Muscle of leg (tissue), 3 donors: ENCODE measurements at regions not wholly inside any gene's neighbourhood (a gene's known extent, or its start where the extent isn't known, plus 50 kb on each side); places are given as distances from the start of the nearest gene placed in this dataset.

Experiments
- DNase-seq: peaks from one replicate; pipeline ENCODE4 v3.0.0; 2013
- H3K27ac ChIP-seq: one replicate; pipeline ENCODE4 v1.5.1; 2013; ENCODE audit warnings: mild to moderate bottlenecking, low read length, control low read depth
- H3K27me3 ChIP-seq: one replicate; pipeline ENCODE4 v1.6.1; 2013; ENCODE audit warnings: low read length; ENCODE audit not compliant: control insufficient read depth, insufficient read depth
- H3K36me3 ChIP-seq: one replicate; pipeline ENCODE4 v1.6.1; 2013; ENCODE audit warnings: low read length; ENCODE audit not compliant: control insufficient read depth, insufficient read depth
- H3K4me1 ChIP-seq: one replicate; pipeline ENCODE4 v1.6.1; 2013; ENCODE audit warnings: low read length; ENCODE audit not compliant: control insufficient read depth, insufficient read depth
- H3K4me3 ChIP-seq: one replicate; pipeline ENCODE4 v1.5.1; 2013; ENCODE audit warnings: low read length, control low read depth
- H3K9me3 ChIP-seq: replicated peaks from 2 replicates; pipeline ENCODE4 v1.6.1; 2013; ENCODE audit warnings: low read depth, low read length; ENCODE audit not compliant: control insufficient read depth
- WGBS: methylation state at CpG from one replicate; pipeline ENCODE4 v1.1.5; 2013; ENCODE audit warnings: missing lambda C conversion rate; ENCODE audit not compliant: insufficient coverage; 5-methylcytosine and 5-hydroxymethylcytosine counted together

DNA sequence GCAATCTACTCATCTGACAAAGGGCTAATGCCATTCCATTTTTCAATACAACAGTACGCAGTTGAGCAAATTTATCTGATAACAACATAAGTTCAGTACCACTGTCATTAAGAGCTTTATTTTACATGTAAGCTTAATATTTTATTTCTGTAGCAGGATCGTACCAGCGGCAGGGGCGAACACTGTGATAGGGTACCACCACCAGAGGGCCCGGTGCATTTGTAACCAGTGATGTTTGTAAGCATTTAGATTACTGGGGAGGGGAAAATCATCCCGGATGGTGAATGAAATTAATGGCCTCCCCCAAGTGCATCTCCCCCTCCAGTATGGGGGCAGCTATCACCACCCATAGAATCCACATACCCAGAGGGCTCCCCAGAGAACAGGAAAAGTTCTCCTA lies 179.0 kb downstream of the ADGRA3 start:
- Histone ChIP-seq H3K36me3 (no peaks in the 10 kb centered on the region), H3K4me3 (no peak overlapping the region), H3K4me1 (no peaks in the 10 kb centered on the region), H3K27me3 (no peaks in the 10 kb centered on the region), H3K27ac (no peak overlapping the region), H3K9me3 (no peaks in the 10 kb centered on the region)
- WGBS, result no CpG with 5 or more reads among the region's 6 CpGs
- DNase-seq, result no peak

DNA sequence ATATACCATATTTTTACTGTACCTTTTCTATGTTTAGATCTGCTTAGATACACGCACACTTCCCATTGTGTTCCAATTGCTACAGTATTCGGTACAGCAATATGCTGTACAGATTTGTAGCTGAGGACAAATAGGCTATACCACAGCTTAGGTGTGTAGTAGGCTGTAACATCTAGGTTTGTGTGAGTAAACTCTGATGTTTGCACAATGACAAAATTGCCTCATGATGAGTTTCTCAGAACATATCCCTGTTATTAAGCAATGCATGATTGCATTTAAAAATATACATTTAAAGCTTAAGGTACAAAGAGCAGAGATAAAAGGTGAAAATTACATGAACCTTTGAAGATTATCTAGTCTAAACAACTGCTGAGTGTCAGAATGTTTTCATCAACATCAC lies 181.7 kb downstream of the ADGRA3 start:
- peaks cover 4% of the 10 kb centered on the region for H3K36me3 ChIP-seq
- H3K4me1 ChIP-seq, result no peaks in the 10 kb centered on the region
- H3K27me3 ChIP-seq, result no peaks in the 10 kb centered on the region
- no peak overlapping the region for H3K4me3 ChIP-seq
- DNase-seq, result no peak
- H3K9me3 ChIP-seq, result peaks cover 2% of the 10 kb centered on the region
- no peak overlapping the region for H3K27ac ChIP-seq
- 80% methylated on average over 1 of the region's 2 CpGs for WGBS

DNA sequence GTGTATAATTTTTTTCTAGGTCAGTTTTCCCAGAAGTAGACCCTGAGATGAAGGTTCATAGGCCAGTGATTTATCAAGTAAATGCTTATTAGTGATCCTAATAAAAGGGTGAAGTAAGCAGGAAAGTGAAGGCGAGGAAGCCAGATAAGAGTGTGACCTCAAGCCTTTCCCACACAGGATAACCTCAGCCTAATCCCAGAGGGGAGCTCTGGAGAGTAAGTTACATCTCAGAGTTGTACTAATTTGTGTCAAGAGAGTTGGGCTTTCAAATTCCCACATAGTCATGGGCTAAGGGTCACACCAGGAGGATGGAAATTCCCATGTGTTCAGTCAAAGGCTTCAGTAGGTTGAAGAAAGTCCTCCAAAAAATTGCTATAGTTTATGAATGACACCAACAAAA lies 191.4 kb downstream of the ADGRA3 start:
- H3K27ac ChIP-seq, result no peak overlapping the region
- no peak for DNase-seq
- H3K9me3 ChIP-seq, result peaks cover under 1% of the 10 kb centered on the region
- H3K27me3 ChIP-seq, result no peaks in the 10 kb centered on the region
- H3K4me3 ChIP-seq, result no peak overlapping the region
- H3K36me3 ChIP-seq, result peaks cover 3% of the 10 kb centered on the region
- H3K4me1 ChIP-seq, result no peaks in the 10 kb centered on the region
- no CpG with 5 or more reads among the region's 1 CpG for WGBS

DNA sequence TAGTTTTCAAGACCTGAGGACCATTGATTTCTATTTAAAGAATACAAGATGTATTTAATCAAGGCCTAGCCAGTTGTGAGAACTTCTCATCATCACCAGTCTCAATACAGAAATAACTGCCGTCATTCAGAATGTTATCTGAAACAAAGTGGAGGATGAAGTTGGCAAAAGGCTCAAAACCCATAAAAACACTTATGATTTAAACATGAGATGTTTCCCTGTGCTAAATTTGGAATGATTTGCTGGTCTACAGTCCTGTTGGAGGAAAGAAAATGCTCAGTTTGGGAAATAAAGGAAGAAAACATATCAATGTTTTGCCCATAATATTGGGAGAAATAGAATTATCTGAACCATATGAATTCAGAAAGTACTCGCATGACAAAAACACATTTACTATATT lies 192.2 kb downstream of the ADGRA3 start:
- Histone ChIP-seq H3K4me3 (no peak overlapping the region), H3K9me3 (no peaks in the 10 kb centered on the region), H3K27me3 (no peaks in the 10 kb centered on the region), H3K27ac (no peak overlapping the region), H3K36me3 (no peaks in the 10 kb centered on the region), H3K4me1 (no peaks in the 10 kb centered on the region)
- WGBS, result no CpG with 5 or more reads among the region's 2 CpGs
- peak; percentile 12 for DNase-seq

DNA sequence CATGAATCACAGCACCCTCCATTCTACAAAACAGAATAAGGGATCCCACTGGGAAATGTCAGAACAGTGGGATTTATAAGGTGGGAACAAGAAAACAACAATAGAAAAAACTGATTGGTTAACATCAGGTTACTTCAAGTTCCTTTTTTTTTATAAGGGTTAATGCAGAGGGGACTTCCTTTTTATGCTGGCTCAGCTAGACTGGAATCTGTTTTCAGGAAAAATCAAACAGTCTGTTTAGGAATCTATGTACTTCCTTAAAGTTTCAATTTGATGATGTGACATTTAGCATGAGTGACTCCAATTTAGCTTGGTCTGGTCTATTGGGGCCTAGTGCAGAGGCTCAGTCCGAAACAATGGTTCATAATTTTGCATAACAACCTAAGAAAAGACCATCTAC lies 192.9 kb downstream of the ADGRA3 start:
- no peaks in the 10 kb centered on the region for H3K36me3 ChIP-seq
- WGBS, result no CpG with 5 or more reads among the region's 1 CpG
- H3K27ac ChIP-seq, result no peak overlapping the region
- no peaks in the 10 kb centered on the region for H3K9me3 ChIP-seq
- H3K4me3 ChIP-seq, result no peak overlapping the region
- DNase-seq, result no peak
- H3K4me1 ChIP-seq, result no peaks in the 10 kb centered on the region
- H3K27me3 ChIP-seq, result no peaks in the 10 kb centered on the region

- no CpG with 5 or more reads among the region's 2 CpGs for WGBS
These were observed 200.2 kb downstream of the ADGRA3 start for GRCh38 chr4:22315628-22316027.

GRCh38 chr4:22313976-22314375 lies 201.9 kb downstream of the ADGRA3 start:
- H3K4me3 ChIP-seq, result no peak overlapping the region
- no peaks in the 10 kb centered on the region for H3K9me3 ChIP-seq
- no peaks in the 10 kb centered on the region for H3K27me3 ChIP-seq
- DNase-seq, result no peak
- no peaks in the 10 kb centered on the region for H3K36me3 ChIP-seq
- H3K27ac ChIP-seq, result no peak overlapping the region
- H3K4me1 ChIP-seq, result no peaks in the 10 kb centered on the region

More at GRCh38 chr4:22315628-22316027, 200.2 kb downstream of the ADGRA3 start:
- Histone ChIP-seq H3K4me3 (no peak overlapping the region), H3K4me1 (no peaks in the 10 kb centered on the region), H3K9me3 (no peaks in the 10 kb centered on the region), H3K27me3 (no peaks in the 10 kb centered on the region), H3K36me3 (no peaks in the 10 kb centered on the region), H3K27ac (no peak overlapping the region)
- no peak for DNase-seq

GRCh38 chr4:22312113-22312512 lies 203.8 kb downstream of the ADGRA3 start:
- no peak for DNase-seq
- no peak overlapping the region for H3K4me3 ChIP-seq
- no peaks in the 10 kb centered on the region for H3K9me3 ChIP-seq
- no peak overlapping the region for H3K27ac ChIP-seq
- no peaks in the 10 kb centered on the region for H3K27me3 ChIP-seq
- WGBS, result no CpG with 5 or more reads among the region's 4 CpGs
- no peaks in the 10 kb centered on the region for H3K4me1 ChIP-seq
- no peaks in the 10 kb centered on the region for H3K36me3 ChIP-seq

DNA sequence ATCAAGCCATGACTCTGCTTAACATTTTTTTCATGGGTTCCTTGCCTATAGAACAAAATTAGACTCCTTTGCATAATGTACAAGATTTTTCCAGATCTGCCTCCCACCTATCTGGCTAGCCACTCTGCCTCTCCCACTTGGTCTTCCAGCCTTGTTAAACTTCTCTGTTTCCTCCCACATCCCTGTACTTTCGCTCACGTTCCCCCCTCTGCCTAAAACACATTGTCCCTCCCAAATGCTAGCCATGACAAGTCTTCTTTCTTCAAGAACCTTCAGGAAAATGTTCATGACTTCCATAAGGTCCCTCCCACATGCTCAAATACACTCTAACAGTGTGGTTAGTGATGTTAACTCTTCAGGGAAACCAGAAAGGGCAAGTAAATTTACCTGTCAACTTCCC lies 214.6 kb downstream of the ADGRA3 start:
- peaks cover 12% of the 10 kb centered on the region for H3K9me3 ChIP-seq
- no peaks in the 10 kb centered on the region for H3K4me1 ChIP-seq
- no peak overlapping the region for H3K27ac ChIP-seq
- DNase-seq, result no peak
- H3K4me3 ChIP-seq, result no peak overlapping the region
- H3K36me3 ChIP-seq, result no peaks in the 10 kb centered on the region
- H3K27me3 ChIP-seq, result no peaks in the 10 kb centered on the region
- no CpG with 5 or more reads among the region's 2 CpGs for WGBS

DNA sequence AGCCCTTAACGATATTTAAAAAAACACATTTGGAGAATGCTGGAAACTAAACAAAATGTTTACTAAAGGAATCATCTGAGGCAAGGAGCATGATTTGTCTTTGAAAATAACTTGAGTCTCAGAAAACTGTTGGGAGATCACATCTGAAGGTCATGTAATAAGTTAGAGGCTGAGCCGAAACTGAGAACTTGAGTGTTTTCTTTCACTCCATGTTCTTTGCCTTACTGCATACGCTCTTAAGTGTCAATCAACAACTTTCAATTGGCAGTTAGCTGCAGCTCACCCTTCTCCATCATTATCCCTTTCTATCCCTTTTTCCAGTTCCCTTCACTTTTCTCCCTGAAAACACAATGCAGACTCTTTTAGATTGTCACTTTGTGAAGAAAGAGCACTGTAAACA lies 216.2 kb downstream of the ADGRA3 start:
- Histone ChIP-seq H3K27me3 (no peaks in the 10 kb centered on the region), H3K4me1 (no peaks in the 10 kb centered on the region), H3K27ac (no peak overlapping the region), H3K36me3 (no peaks in the 10 kb centered on the region), H3K9me3 (peaks cover 7% of the 10 kb centered on the region), H3K4me3 (no peak overlapping the region)
- no peak for DNase-seq
- WGBS, result 83% methylated on average over 3 of the region's 3 CpGs

DNA sequence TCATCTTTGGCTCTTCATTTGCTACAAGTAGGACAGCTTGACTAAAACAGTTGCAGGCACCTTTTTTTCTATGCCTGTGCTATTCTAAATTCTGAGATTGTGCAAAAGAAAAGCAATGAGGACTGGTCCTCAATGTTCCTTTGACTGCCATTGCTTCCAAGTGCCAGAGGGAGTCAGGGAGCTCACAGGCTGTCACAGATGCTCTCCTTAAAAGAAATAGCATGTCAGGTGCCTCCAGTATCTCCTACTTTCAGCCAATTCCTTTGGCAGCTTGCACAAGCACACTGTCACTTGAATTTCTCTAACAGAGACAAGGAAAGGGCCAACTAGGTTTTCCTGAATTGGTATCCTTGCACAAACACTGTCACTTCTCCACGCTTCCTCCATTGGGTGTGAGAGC lies 228.2 kb downstream of the ADGRA3 start:
- no peak overlapping the region for H3K27ac ChIP-seq
- no peaks in the 10 kb centered on the region for H3K4me1 ChIP-seq
- H3K9me3 ChIP-seq, result peaks cover 3% of the 10 kb centered on the region
- no CpG with 5 or more reads among the region's 1 CpG for WGBS
- H3K27me3 ChIP-seq, result no peaks in the 10 kb centered on the region
- DNase-seq, result no peak
- H3K4me3 ChIP-seq, result no peak overlapping the region
- H3K36me3 ChIP-seq, result no peaks in the 10 kb centered on the region
